Motor neuron (in vitro differentiated cells): ENCODE measurements at regions not wholly inside any gene's neighbourhood (a gene's known extent, or its start where the extent isn't known, plus 50 kb on each side); places are given as distances from the start of the nearest gene placed in this dataset.
A peak's percentile ranks its signal among the peaks of the same experiment; 100 is the strongest.
"Not testable (repeated sequence)": the region's sequence is repeated elsewhere in the genome, so short reads cannot be mapped to it uniquely, and the experiment has no call there.

Experiments used
- ATAC-seq, 8 experiments: fragments of 200-7000 bp; cut with Tn5 transposase; replicated peaks in 6 of 8; 2 replicates each; pipeline ENCODE4 v1.8.0; 2021; ENCODE audit warnings: mild to moderate bottlenecking in 8 of 8, moderate library complexity in 8 of 8
- H3K27ac ChIP-seq, 2 donors: fragments of 250-450 bp; sonication (Bioruptor Pico); 2 replicates each; pipeline ENCODE4 v1.9.0; 2021; ENCODE audit warnings: antibody characterized with exemption in 2 of 2, mild to moderate bottlenecking in 2 of 2, moderate library complexity in 1 of 2
- H3K4me1 ChIP-seq, 2 donors: fragments of 250-450 bp; sonication (Bioruptor Pico); replicated peaks in 1 of 2; 2 replicates each; pipeline ENCODE4 v1.6.1; 2021; ENCODE audit warnings: antibody characterized with exemption in 2 of 2, mild to moderate bottlenecking in 2 of 2, moderate library complexity in 1 of 2
- H3K4me3 ChIP-seq, 5 donors: fragments of 250-450 bp; sonication (Bioruptor Pico); 2 replicates each; pipeline ENCODE4 v1.9.0; 2021; ENCODE audit warnings: antibody characterized with exemption in 5 of 5, mild to moderate bottlenecking in 5 of 5, moderate library complexity in 4 of 5
- WGBS, 10 experiments: fragments of 450-650 bp; shearing (Covaris generic); methylation state at CpG; one replicate each; pipeline ENCODE4 v1.0.0; 2022; 5-methylcytosine and 5-hydroxymethylcytosine counted together
- in situ Hi-C, 9 experiments: fragments of 400-800 bp; cut with MboI; loops; one replicate each; pipeline ENCODE4 v1.15.0; 2021; ENCODE audit warnings: low sequenced_read_pairs in 9 of 9, low pct_unique_long_range_greater_than_20kb in 2 of 9; ENCODE audit not compliant: unreplicated experiment in 9 of 9

- Histone ChIP-seq H3K27ac (no peak overlapping the region), H3K4me3 (no peak overlapping the region), H3K4me1 (no peaks in the 10 kb centered on the region)
- WGBS, 10 experiments = 34 to 94% (median 81%) methylated on average over 3 to 6 of the region's 6 CpGs; no CpG with 5 or more reads in 1 of the 10 experiments
- in situ Hi-C loops = loop anchor here in 1 of 9 experiments (25.0 kb wide), 1 partner anchor 119 kb away; no protein-coding TSS in a partner anchor
- peak in 2 of 8 experiments; percentile 77 to 86 for ATAC-seq
Observed at GRCh38 chr5:38692781-38693527, 136.5 kb upstream of the LIFR start.

DNA sequence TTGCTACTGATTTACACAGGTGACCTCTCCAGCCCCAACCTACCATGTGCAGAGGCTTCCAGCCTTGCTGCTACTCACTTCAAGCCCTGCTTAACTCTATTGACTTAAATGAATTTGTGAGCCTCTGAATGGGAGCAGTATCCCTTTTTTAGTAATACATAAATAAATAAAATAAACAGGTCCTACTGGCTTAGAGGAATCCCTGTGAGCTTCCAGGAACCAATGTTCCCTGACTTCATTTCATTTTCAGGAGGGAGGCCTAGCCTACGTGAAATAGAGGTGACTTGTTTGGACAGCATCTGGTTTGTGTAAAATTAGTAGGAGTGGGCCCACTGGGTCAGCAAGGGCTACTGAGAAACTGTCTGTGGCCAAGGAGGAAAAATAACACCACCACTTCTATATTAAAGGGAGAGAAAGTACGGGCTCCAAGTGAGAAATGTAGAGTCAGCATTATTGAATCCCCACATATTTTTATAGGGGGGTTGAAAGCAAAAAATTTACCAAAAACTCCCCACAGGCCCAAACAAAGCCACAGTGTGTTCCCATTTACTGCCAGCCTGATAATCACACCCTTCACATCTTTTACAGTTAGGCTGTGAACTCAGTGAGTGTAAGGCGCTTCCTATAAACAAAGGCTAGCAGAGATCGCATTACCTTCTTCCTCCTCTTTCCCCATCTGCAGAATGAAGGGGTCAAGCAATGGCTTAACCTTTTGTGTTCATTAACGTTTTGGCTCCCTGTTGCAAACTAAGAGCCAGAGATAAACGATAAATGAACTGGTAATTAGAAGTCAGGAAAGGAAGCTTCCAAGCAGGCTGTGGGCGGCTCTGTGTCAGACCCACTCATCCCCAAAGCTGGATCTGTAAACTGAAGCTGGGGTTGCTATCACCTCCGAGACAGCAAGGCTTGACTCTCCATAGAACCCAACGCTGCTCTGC, 138.8 kb upstream of the LIFR start:
- H3K4me1 ChIP-seq = no peaks in the 10 kb centered on the region
- in situ Hi-C loops = loop anchor here in 1 of 9 experiments (25.0 kb wide), 1 partner anchor 117 kb away; no protein-coding TSS in a partner anchor
- no peak overlapping the region for H3K4me3 ChIP-seq
- no peak overlapping the region for H3K27ac ChIP-seq
- no peak for ATAC-seq
- 50 to 100% (median 80%) methylated on average over 1 to 8 of the region's 9 CpGs; no CpG with 5 or more reads in 1 of the 10 experiments for WGBS, 10 experiments

GRCh38 chr5:38697013-38697412, 140.6 kb upstream of the LIFR start:
- no peak for ATAC-seq
- Histone ChIP-seq H3K4me3 (no peak overlapping the region), H3K4me1 (no peaks in the 10 kb centered on the region), H3K27ac (no peak overlapping the region)
- in situ Hi-C loops = loop anchor here in 1 of 9 experiments (25.0 kb wide), 1 partner anchor 115 kb away; no protein-coding TSS in a partner anchor

DNA sequence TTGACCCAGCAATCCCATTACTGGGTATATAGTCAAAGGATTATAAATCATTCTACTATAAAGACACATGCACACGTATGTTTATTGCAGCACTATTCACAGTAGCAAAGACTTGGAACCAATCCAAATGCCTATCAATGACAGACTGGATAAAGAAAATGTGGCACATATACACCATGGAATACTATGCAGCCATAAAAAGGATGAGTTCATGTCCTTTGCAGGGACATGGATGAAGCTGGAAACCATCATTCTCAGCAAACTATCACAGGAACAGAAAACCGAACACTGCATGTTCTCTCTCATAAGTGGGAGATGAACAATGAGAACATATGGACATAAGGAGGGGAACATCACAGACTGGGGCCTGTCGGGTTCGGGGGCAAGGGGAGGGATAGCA, 140.3 kb upstream of the OSMR start:
- 50 to 60% methylated on average over 1 to 2 of the region's 4 CpGs; no CpG with 5 or more reads in 8 of the 10 experiments for WGBS, 10 experiments
- ATAC-seq, in situ Hi-C loops: not testable (repeated sequence)

GRCh38 chr5:38706376-38706775, 139.4 kb upstream of the OSMR start:
- H3K4me3 ChIP-seq = no peak overlapping the region
- in situ Hi-C loops = no loop called here
- ATAC-seq = peak in 2 of 8 experiments; percentile 29 to 52
- H3K4me1 ChIP-seq = no peaks in the 10 kb centered on the region
- 53 to 100% (median 81%) methylated on average over 1 to 3 of the region's 3 CpGs; no CpG with 5 or more reads in 2 of the 10 experiments for WGBS, 10 experiments
- no peak overlapping the region for H3K27ac ChIP-seq

More for the DNA sequence above, 140.3 kb upstream of the OSMR start:
- H3K27ac ChIP-seq, H3K4me1 ChIP-seq, H3K4me3 ChIP-seq: not testable (repeated sequence)

- peak in 1 of 8 experiments; percentile 61 for ATAC-seq
- WGBS, 10 experiments = 66 to 100% (median 87%) methylated on average over 1 to 10 of the region's 10 CpGs
- in situ Hi-C loops = no loop called here
- Histone ChIP-seq H3K4me3 (no peak overlapping the region), H3K27ac (no peak overlapping the region), H3K4me1 (no peaks in the 10 kb centered on the region)
Observed at GRCh38 chr5:38707352-38708210, 138.2 kb upstream of the OSMR start.

DNA sequence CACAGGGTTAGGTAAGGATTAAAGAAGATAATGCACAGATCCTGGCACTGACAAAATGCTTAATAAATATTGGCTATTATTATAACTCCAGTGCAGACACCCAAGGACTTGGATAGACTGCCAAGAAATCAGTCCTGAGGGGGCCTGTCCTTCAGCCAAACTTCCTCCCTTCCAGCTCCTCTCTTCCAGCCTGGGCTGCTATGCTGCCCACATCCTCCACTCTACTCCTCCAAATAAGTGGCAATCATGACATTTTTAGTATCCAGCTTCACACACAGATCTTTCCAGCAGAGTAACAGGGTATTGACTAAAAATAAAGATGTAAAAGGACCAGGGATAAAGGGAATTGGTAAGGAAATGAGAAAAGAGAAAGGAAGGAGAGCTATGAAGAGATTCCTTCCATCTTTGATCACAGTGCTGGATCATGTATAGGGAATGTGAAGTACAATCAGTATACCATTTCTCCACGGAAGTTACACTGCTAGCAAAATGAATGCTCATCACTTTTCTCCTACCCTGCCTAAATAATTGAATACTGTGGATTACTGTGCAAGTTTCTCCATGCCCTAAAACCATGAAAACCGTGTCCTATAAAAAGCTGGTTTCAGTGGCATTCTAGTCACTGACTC, 136.0 kb upstream of the OSMR start:
- WGBS, 10 experiments = 5 to 85% (median 60%) methylated on average over 1 to 2 of the region's 2 CpGs; no CpG with 5 or more reads in 3 of the 10 experiments
- Histone ChIP-seq H3K4me1 (no peaks in the 10 kb centered on the region), H3K4me3 (no peak overlapping the region), H3K27ac (no peak overlapping the region)
- in situ Hi-C loops = no loop called here
- peak in 2 of 8 experiments; percentile 18 to 32 for ATAC-seq

GRCh38 chr5:38710627-38711026, 135.2 kb upstream of the OSMR start:
- in situ Hi-C loops = no loop called here
- WGBS, 10 experiments = 35 to 90% (median 79%) methylated on average over 1 to 2 of the region's 2 CpGs; no CpG with 5 or more reads in 4 of the 10 experiments
- no peak overlapping the region for H3K27ac ChIP-seq
- no peak overlapping the region for H3K4me3 ChIP-seq
- peak in 2 of 8 experiments; percentile 22 to 59 for ATAC-seq
- H3K4me1 ChIP-seq = peaks cover under 1 to 3% of the 10 kb centered on the region in 2 donors

DNA sequence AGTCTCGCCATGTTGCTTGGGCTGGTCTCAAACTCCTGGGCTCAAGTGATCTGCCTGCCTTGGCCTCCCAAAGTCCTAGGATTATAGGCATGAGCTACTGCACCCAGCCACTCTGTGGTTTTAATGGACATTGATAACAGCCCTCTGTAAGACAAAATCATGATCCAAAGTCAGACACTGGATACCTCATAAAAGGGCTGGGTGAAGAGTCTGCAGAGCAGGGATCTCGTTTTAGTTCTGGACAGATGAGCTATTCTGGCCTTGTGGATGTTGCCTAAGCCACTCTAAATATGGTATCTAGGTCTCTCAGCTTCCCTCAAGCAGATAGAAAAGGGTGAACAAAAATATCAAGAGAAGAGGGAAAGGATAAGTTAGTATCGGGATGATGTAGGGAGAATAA, 133.4 kb upstream of the OSMR start:
- Histone ChIP-seq H3K4me1 (peaks cover 6 to 7% of the 10 kb centered on the region in 2 donors), H3K27ac (no peak overlapping the region), H3K4me3 (no peak overlapping the region)
- ATAC-seq = no peak
- WGBS, 10 experiments = 60 to 100% (median 88%) methylated on average over 1 to 3 of the region's 3 CpGs; no CpG with 5 or more reads in 1 of the 10 experiments
- in situ Hi-C loops = no loop called here

- no peak overlapping the region for H3K4me3 ChIP-seq
- ATAC-seq = no peak
- in situ Hi-C loops = no loop called here
- H3K27ac ChIP-seq = no peak overlapping the region
- peaks cover 9 to 13% of the 10 kb centered on the region in 2 donors for H3K4me1 ChIP-seq
- WGBS, 10 experiments = 79 to 100% (median 86%) methylated on average over 1 to 3 of the region's 3 CpGs; no CpG with 5 or more reads in 6 of the 10 experiments
Observed at GRCh38 chr5:38714240-38714639, 131.6 kb upstream of the OSMR start.

DNA sequence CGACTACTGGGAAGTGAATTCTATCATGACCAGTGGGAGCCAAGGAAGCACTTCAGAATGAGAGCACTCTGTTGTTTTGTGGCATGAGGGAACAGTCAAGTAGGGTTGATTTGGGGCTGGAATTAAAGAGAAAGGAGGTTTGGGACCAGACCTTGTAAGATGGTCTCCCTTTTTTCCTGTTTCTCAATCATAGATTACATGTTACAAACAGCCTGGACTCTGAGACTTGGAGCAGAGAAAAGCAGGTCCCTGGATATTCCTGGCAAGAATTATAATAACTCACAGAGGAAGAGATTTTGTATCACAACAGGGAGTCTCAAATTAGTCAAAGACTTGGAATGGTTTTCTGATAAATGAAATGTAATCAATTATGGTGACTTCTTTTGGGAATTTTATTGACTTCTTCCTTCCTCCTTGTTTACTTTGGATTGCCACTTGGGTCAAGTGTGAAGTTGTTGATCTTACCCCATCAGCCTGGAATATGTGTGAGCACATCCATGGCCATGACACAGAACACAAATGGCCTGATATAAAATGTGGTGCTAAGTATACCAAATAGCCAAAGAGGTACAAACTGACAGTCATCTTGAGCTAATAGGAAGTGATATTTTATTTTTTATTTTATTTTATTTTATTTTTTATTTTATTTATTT, 131.0 kb upstream of the OSMR start:
- Histone ChIP-seq H3K27ac (no peak overlapping the region), H3K4me3 (no peak overlapping the region), H3K4me1 (peaks cover 14 to 15% of the 10 kb centered on the region in 2 donors)
- 87 to 100% methylated on average over 1 of the region's 1 CpG; no CpG with 5 or more reads in 8 of the 10 experiments for WGBS, 10 experiments
- in situ Hi-C loops = no loop called here
- no peak for ATAC-seq
